Globus pallidus (tissue), 1 donor: ENCODE measurements at regions not wholly inside any gene's neighbourhood (a gene's known extent, or its start where the extent isn't known, plus 50 kb on each side); places are given as distances from the start of the nearest gene placed in this dataset.

Source experiments
- DNase-seq: peaks from one replicate; pipeline ENCODE4 v3.0.0-alpha.2; 2015; ENCODE audit warnings: low spot score

- no peak for DNase-seq
These were observed 806.5 kb downstream of the TLR4 start for GRCh38 chr9:118510711-118511110.

GRCh38 chr9:118515947-118516346 is 811.7 kb downstream of the TLR4 start:
- no peak for DNase-seq

GRCh38 chr9:118521261-118521660 is 817.1 kb downstream of the TLR4 start:
- no peak for DNase-seq

GRCh38 chr9:118522093-118523028 is 818.2 kb downstream of the TLR4 start:
- DNase-seq, result peak; percentile 29

DNA sequence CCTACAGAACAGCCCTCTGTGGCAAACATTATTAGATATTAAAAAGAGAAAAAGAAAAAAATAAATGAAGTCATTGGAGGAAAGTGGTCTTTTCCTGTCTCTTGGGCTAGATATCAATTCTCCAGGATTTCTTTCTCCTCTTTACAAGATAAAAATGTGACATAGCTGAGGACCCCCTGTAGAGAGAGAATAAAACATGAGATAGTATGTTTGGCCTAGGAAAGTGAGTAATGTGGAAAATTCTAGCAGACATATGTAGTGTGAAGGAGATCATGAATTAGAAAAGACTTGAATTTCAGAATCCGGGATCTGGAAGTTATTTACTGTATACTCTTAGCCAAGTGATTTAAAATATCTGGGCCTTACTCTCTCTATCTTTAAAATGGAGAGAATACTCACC is 823.1 kb downstream of the TLR4 start:
- DNase-seq, result no peak

GRCh38 chr9:118529210-118529609 is 825.0 kb downstream of the TLR4 start:
- no peak for DNase-seq

DNA sequence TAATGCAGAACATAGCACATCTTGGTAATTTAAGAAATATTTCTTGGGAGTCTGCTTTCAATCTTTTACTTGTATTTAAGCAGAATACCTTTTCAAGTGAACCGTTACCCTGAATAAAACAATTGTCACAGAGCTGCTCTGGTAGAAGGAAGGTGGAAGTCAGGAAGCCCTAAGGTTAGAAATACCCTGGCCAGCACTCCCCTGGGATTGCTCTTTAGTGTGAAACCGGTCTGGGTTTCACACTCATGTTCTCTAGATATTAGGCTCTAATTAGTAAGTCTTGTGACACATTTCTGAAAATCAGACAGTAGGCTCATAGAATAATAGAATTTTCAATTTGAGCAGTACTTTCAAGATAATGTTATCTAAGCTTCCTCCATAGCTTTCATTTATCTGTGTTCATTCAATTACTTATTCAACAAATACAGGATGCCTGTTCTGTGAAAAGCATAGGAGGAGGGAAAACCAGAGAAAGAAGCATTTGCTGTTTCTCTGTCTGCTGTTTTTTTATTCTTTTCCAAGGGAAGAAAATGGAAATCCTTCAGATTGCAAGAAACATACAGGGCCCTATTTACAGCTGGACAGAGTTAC is 825.5 kb downstream of the TLR4 start:
- DNase-seq, result no peak

- DNase-seq, result no peak
These were observed 828.4 kb downstream of the TLR4 start for GRCh38 chr9:118532592-118532991.

DNA sequence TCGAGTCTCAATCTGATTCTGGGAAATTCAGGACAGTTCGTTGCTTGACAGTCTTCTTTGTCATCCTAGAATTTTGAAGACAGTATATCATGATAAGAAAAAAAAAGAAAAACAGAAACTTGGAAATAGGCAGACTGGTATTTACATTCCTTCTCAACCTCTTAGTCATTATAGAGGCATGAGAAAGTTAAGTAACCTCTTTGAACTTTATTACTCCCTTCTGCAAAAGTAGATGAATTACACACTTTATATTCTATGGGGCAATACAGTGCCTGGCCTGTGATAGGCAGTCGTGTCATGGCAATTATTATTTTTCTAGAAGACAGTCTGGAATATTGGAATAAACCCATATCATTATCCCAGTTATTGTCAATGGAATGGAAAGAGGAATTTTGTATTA is 828.9 kb downstream of the TLR4 start:
- no peak for DNase-seq

- DNase-seq, result no peak
These were observed 829.6 kb downstream of the TLR4 start for GRCh38 chr9:118533850-118534249.

GRCh38 chr9:118536153-118536552 is 832.0 kb downstream of the TLR4 start:
- DNase-seq, result no peak

DNA sequence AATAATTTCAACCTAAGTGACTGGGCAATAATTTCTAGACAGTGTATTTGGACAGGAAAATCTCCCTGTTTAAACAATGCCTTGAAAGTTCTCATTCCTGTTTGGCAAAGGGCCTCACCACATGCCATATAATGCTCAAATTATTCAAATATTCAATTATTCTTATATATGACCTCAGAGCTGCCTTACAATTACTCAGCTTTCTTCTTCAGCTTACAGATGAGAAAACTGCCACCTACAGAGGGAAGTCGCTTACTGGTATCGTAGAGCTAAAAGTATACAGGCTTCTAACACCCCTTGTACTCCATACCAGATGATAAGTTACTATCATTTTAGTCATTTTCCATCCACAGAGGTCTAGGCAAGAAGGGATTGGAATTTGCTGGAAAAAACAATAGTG is 830.3 kb downstream of the BRINP1 start:
- no peak for DNase-seq

DNA sequence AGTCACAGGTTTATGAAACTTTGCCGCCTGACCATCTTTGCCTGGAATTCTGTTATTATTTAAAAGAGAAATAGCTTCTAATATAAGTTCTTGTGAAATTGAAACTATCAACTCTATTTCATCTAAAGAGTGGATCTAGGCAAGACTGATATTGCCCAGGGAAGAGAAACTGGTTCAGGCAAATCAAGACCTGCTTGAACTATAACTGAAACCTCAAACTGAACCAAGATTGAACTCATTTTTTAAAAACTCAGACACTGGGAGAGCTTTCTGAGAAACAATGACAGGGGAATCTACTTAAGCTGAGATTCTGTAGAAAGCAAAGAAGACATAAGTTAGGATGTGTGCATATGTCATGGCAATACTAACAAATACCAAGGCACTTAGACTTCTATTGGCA is 815.8 kb downstream of the BRINP1 start:
- DNase-seq, result no peak

DNA sequence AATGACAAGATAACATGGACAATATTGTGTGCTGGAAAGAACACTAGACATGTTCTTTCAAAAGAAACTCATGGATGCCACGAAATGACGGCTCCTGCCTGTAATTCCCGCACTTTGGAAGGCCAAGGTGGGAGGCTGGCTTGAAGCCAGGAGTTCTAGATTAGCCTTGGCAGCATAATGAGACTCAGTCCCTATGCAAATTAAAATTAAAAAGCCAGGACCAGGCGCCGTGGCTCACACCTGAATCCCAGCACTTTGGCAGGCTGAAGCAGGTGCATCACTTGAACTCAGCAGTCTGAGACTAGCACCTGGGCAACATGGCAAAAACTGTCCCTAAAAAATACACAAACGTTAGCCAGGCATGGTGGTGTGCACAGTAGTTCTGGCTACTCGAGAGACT is 814.2 kb downstream of the BRINP1 start:
- no peak for DNase-seq

GRCh38 chr9:118558026-118558425 is 811.2 kb downstream of the BRINP1 start:
- DNase-seq, result no peak

DNA sequence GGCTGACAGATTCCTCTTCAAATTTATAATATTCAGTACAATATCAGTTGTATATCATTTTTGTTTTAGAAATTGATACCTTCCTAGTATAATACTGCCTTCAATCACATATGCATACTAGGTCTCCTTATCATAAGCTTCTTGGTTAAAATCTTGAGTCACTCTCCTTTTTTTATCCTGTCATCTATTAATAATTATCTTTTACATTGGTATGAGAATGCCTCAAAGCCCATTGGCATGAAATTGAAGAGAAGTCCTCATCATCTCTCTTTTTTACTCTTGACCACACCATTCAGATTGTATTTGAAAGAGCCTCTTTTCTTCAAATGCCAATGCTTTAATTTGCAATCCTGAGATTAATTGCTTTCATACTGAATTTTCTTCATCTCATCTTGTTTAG is 810.3 kb downstream of the BRINP1 start:
- no peak for DNase-seq

- DNase-seq, result no peak
These were observed 808.2 kb downstream of the BRINP1 start for GRCh38 chr9:118561051-118561450.

DNA sequence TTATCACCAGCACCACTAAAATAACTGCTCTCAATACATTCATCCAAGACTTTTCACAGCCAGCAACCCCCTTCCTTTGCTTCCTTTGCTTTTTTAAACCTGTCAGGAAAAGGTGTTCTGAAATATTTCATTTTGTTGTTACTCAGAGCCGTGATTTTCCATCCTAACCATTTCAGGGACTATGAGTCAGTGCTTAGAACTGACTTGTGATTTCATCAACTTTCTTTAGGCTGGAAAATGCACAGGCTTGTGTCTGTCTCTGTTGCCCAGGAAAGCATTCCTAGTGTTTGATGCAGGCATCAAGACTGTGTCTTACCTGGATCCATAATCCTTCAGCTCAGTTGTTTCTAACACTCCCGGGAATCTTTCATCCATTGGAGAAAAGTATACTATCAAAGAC is 805.6 kb downstream of the BRINP1 start:
- no peak for DNase-seq

GRCh38 chr9:118567861-118568260 is 801.4 kb downstream of the BRINP1 start:
- DNase-seq, result no peak

- DNase-seq, result no peak
These were observed 800.5 kb downstream of the BRINP1 start for GRCh38 chr9:118568704-118569103.

- no peak for DNase-seq
These were observed 800.1 kb downstream of the BRINP1 start for GRCh38 chr9:118569148-118569547.

DNA sequence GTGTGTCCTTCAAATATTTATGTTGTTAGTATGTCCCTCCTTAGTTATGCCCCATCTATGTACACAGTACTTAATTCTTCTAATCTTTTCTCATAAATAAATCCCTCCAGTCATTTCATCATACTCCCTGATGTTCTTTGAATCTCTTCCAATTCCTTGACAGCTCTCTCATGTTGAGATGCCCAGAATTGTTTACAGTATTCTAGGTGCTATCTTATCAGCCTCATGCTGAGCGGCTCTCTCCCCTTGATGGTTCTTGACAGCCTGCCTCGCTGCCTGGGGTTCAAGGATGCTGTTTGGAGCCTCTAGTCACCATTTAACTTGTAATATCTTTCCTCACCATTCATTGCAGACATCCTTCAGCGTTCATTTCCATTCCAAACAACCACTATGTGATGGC is 799.2 kb downstream of the BRINP1 start:
- DNase-seq, result no peak

GRCh38 chr9:118575341-118576070 is 793.7 kb downstream of the BRINP1 start:
- no peak for DNase-seq
